ENCODE measurements at regions not wholly inside any gene's neighbourhood (a gene's known extent, or its start where the extent isn't known, plus 50 kb on each side); places are given as distances from the start of the nearest gene placed in this dataset.
A peak's percentile ranks its signal among the peaks of the same experiment; 100 is the strongest.
"Not testable (repeated sequence)": the region's sequence is repeated elsewhere in the genome, so short reads cannot be mapped to it uniquely, and the experiment has no call there.

GRCh38 chr16:27638833-27639560 lies 89.1 kb downstream of the KATNIP start:
- intact Hi-C loops (cut with DNase I): loop anchor here (1.0 kb wide), 1 partner anchor 431 kb away; no protein-coding TSS in a partner anchor
- DNase-seq: no peak

GRCh38 chr16:27639561-27640276 lies 89.8 kb downstream of the KATNIP start:
- intact Hi-C loops (cut with DNase I): loop anchor here (1.0 to 10.0 kb wide), 2 partner anchors 235 to 431 kb away; no protein-coding TSS in a partner anchor

GRCh38 chr16:27640277-27640600 lies 90.3 kb downstream of the KATNIP start:
- intact Hi-C loops (cut with DNase I): loop anchor here (10.0 kb wide), 1 partner anchor 235 kb away; no protein-coding TSS in a partner anchor
- DNase-seq: peak in 9 of 10 donors; percentile 18 to 90 (median 43)

More at GRCh38 chr16:27639561-27640276, 89.8 kb downstream of the KATNIP start:
- DNase-seq: peak in 4 of 10 donors; percentile 24 to 38 (median 32)

GRCh38 chr16:27641260-27641659 lies 91.3 kb downstream of the KATNIP start:
- intact Hi-C loops (cut with DNase I): loop anchor here (10.0 kb wide), 1 partner anchor 234 kb away; no protein-coding TSS in a partner anchor
- no peak for DNase-seq

GRCh38 chr16:27641734-27642415 lies 91.9 kb downstream of the KATNIP start:
- intact Hi-C loops (cut with DNase I): loop anchor here (10.0 kb wide), 1 partner anchor 233 kb away; no protein-coding TSS in a partner anchor
- not testable (repeated sequence) for DNase-seq

- DNase-seq: peak in 2 of 10 donors; percentile 13 to 14
- intact Hi-C loops (cut with DNase I): loop anchor here (10.0 kb wide), 1 partner anchor 232 kb away; no protein-coding TSS in a partner anchor
These were observed 92.8 kb downstream of the KATNIP start for GRCh38 chr16:27642756-27643155.

GRCh38 chr16:27644165-27644564 lies 94.2 kb downstream of the KATNIP start:
- DNase-seq: no peak
- intact Hi-C loops (cut with DNase I): loop anchor here (10.0 kb wide), 1 partner anchor 231 kb away; no protein-coding TSS in a partner anchor

GRCh38 chr16:27645396-27645795 lies 95.5 kb downstream of the KATNIP start:
- intact Hi-C loops (cut with DNase I): loop anchor here (10.0 kb wide), 1 partner anchor 229 kb away; no protein-coding TSS in a partner anchor
- DNase-seq: no peak

- DNase-seq: no peak
- intact Hi-C loops (cut with DNase I): loop anchor here (10.0 kb wide), 1 partner anchor 228 kb away; no protein-coding TSS in a partner anchor
These were observed 96.9 kb downstream of the KATNIP start for GRCh38 chr16:27646806-27647205.

- no peak for DNase-seq
- intact Hi-C loops (cut with DNase I): loop anchor here (10.0 kb wide), 1 partner anchor 226 kb away; no protein-coding TSS in a partner anchor
These were observed 99.1 kb downstream of the KATNIP start for GRCh38 chr16:27649021-27649420.

GRCh38 chr16:27650073-27650701 lies 100.2 kb downstream of the KATNIP start:
- intact Hi-C loops (cut with DNase I): no loop called here
- no peak for DNase-seq

GRCh38 chr16:27651301-27651700 lies 101.4 kb downstream of the KATNIP start:
- DNase-seq: no peak
- intact Hi-C loops (cut with DNase I): no loop called here

- DNase-seq: no peak
- intact Hi-C loops (cut with DNase I): no loop called here
These were observed 107.9 kb downstream of the KATNIP start for GRCh38 chr16:27657811-27658210.

- DNase-seq: no peak
- intact Hi-C loops (cut with DNase I): no loop called here
These were observed 110.6 kb downstream of the KATNIP start for GRCh38 chr16:27660507-27660906.

- DNase-seq; intact Hi-C loops (cut with DNase I): not testable (repeated sequence)
These were observed 113.3 kb downstream of the KATNIP start for GRCh38 chr16:27663235-27663634.

GRCh38 chr16:27665881-27666280 lies 115.9 kb downstream of the KATNIP start:
- no peak for DNase-seq
- intact Hi-C loops (cut with DNase I): no loop called here

- intact Hi-C loops (cut with DNase I): no loop called here
- DNase-seq: no peak
These were observed 120.3 kb downstream of the KATNIP start for GRCh38 chr16:27670071-27670810.

GRCh38 chr16:27671410-27671809 lies 121.5 kb downstream of the KATNIP start:
- no peak for DNase-seq
- intact Hi-C loops (cut with DNase I): no loop called here

GRCh38 chr16:27676839-27677238 lies 126.9 kb downstream of the KATNIP start:
- intact Hi-C loops (cut with DNase I): no loop called here
- no peak for DNase-seq

Data from posterior cingulate gyrus (tissue), 11 donors.